Endothelial cell of umbilical vein (primary cell): ENCODE measurements at regions not wholly inside any gene's neighbourhood (a gene's known extent, or its start where the extent isn't known, plus 50 kb on each side); places are given as distances from the start of the nearest gene placed in this dataset.
A peak's percentile ranks its signal among the peaks of the same experiment; 100 is the strongest.

Experiments
- BruUV-seq: library from RNA; stranded (reverse); fragments of 400-500 nt; replicated peaks from 2 replicates; lab custom pipeline; 2021; lab: Mats Ljungman, UMichigan
- CTCF ChIA-PET: fragments of 300-600, 350-600 bp; sonication (Branson Sonifier 250); formaldehyde crosslinking; loops from one replicate; lab custom pipeline; 2021; ENCODE audit warnings: antibody characterized with exemption, inconsistent platforms; lab: Charles Lee
- POLR2A ChIA-PET: fragments of 300-600, 350-600 bp; sonication (Branson Sonifier 250); formaldehyde crosslinking; loops from one replicate; lab custom pipeline; 2021; ENCODE audit warnings: antibody characterized with exemption, inconsistent platforms; lab: Charles Lee
- DNase-seq: peaks from one replicate; pipeline ENCODE4 v3.0.0-alpha.2; 2011; ENCODE audit warnings: low read depth, low spot score
- FAIRE-seq: peaks from 2 replicates; lab custom pipeline; 2011; peaks lifted over from hg19 to GRCh38; lab: Jason Lieb, UNC
- H2AFZ ChIP-seq: 2 replicates; pipeline ENCODE4 v1.6.0; 2012; ENCODE audit warnings: low read depth, low read length, control low read depth, inconsistent platforms
- H3K27ac ChIP-seq: 2 replicates; pipeline ENCODE4 v1.5.1; 2011; ENCODE audit warnings: low read depth, mild to moderate bottlenecking, control low read depth, low read length, moderate library complexity; ENCODE audit not compliant: insufficient read depth
- H3K27me3 ChIP-seq, 2 experiments: 2 replicates each; pipeline versions ENCODE4 v1.6.0 to v1.6.1; 2011; ENCODE audit warnings: low read length in 2 of 2, mixed read lengths in 1 of 2; ENCODE audit not compliant: control insufficient read depth in 2 of 2, insufficient read depth in 2 of 2
- H3K36me3 ChIP-seq, 2 experiments: 2 replicates in 1 of 2; 3 replicates in 1 of 2; pipeline ENCODE4 v1.5.1; 2011; ENCODE audit warnings: low read length in 2 of 2, mild to moderate bottlenecking in 1 of 2, moderate library complexity in 1 of 2; ENCODE audit not compliant: control insufficient read depth in 2 of 2, insufficient read depth in 2 of 2; ENCODE audit errors: extremely low read depth in 1 of 2
- H3K4me1 ChIP-seq: 3 replicates; pipeline ENCODE4 v1.5.1; 2011; ENCODE audit warnings: mild to moderate bottlenecking, low read length; ENCODE audit not compliant: control insufficient read depth, insufficient read depth; ENCODE audit errors: extremely low read depth
- H3K4me2 ChIP-seq: 2 replicates; pipeline ENCODE4 v1.6.1; 2011; ENCODE audit warnings: low read length, control low read depth, mixed read lengths; ENCODE audit not compliant: insufficient read depth
- H3K4me3 ChIP-seq, 3 experiments: fragments of 200-600 bp in 1 of 3; sonication (generic), shearing (Covaris generic) in 1 of 3; replicated peaks in 1 of 3; 2 replicates each; pipeline ENCODE4 v1.5.1; 2011 to 2016; ENCODE audit warnings: control low read depth in 3 of 3, low read length in 3 of 3, mild to moderate bottlenecking in 2 of 3, inconsistent platforms in 1 of 3, low read depth in 1 of 3, moderate library complexity in 1 of 3; ENCODE audit not compliant: insufficient read depth in 1 of 3
- H3K79me2 ChIP-seq: 2 replicates; pipeline ENCODE4 v1.6.0; 2012; ENCODE audit warnings: low read length, inconsistent platforms; ENCODE audit not compliant: control insufficient read depth, insufficient read depth
- H3K9ac ChIP-seq: replicated peaks from 2 replicates; pipeline ENCODE3; 2011; ENCODE audit warnings: low read length, control low read depth; ENCODE audit not compliant: insufficient read depth; ENCODE audit errors: extremely low read depth
- H3K9me1 ChIP-seq: replicated peaks from 3 replicates; pipeline ENCODE4 v1.6.0; 2011; ENCODE audit warnings: mild to moderate bottlenecking, low read length; ENCODE audit not compliant: control insufficient read depth, insufficient read depth; ENCODE audit errors: extremely low read depth
- H3K9me3 ChIP-seq: replicated peaks from 2 replicates; pipeline ENCODE4 v1.5.1; 2012; ENCODE audit warnings: low read length, inconsistent platforms; ENCODE audit not compliant: control insufficient read depth, insufficient read depth
- H4K20me1 ChIP-seq: replicated peaks from 2 replicates; pipeline ENCODE3; 2011; ENCODE audit warnings: mild to moderate bottlenecking, low read length; ENCODE audit not compliant: control insufficient read depth, insufficient read depth; ENCODE audit errors: extremely low read depth
- EZH2 ChIP-seq: IDR thresholded peaks from 2 replicates; pipeline ENCODE4 v1.6.1; 2012; ENCODE audit warnings: borderline replicate concordance, low read depth, mild to moderate bottlenecking, moderate library complexity, low read length, inconsistent platforms; ENCODE audit not compliant: severe bottlenecking
- FOS ChIP-seq: IDR thresholded peaks from 2 replicates; pipeline ENCODE4 v1.6.1; 2011; ENCODE audit warnings: mild to moderate bottlenecking, low read length, moderate library complexity, borderline replicate concordance; ENCODE audit not compliant: insufficient read depth
- GATA2 ChIP-seq: IDR thresholded peaks from 2 replicates; pipeline ENCODE4 v1.7.0; 2011; ENCODE audit warnings: low read depth, mild to moderate bottlenecking, moderate library complexity, mixed read lengths, low read length; ENCODE audit not compliant: insufficient read length, insufficient read depth
- JUN ChIP-seq: IDR thresholded peaks from 2 replicates; pipeline ENCODE4 v1.6.1; 2011; ENCODE audit warnings: borderline replicate concordance, low read depth; ENCODE audit not compliant: insufficient read length, insufficient read depth
- MYC ChIP-seq: IDR thresholded peaks from one replicate; pipeline ENCODE4 v1.6.1; 2011; ENCODE audit warnings: mild to moderate bottlenecking, low read depth, low read length
- POLR2A ChIP-seq: IDR thresholded peaks from 2 replicates; pipeline ENCODE4 v1.6.1; 2012; ENCODE audit warnings: low read depth, mild to moderate bottlenecking, control low read depth, low read length
- POLR2AphosphoS5 ChIP-seq: IDR thresholded peaks from 2 replicates; pipeline ENCODE4 v1.6.1; 2012; ENCODE audit warnings: low read depth, mild to moderate bottlenecking, control low read depth, low read length, moderate library complexity; ENCODE audit not compliant: insufficient read depth
- dilution Hi-C: fragments of 300-500 bp; cut with MboI; formaldehyde crosslinking; loops from one replicate; pipeline ENCODE4 v1.15.0; 2019; ENCODE audit warnings: low sequenced_read_pairs; ENCODE audit not compliant: extremely low pct_ligation_motif_present
- intact Hi-C: fragments of 100-400 bp; cut with micrococcal nuclease; formaldehyde crosslinking; loops from one replicate; pipeline ENCODE4 v1.10.0; 2022
- TF ChIP-seq, protein P1 (sequence below): IDR thresholded peaks from 2 replicates; pipeline ENCODE4 v1.6.1; 2011; ENCODE audit not compliant: insufficient read depth, insufficient read length
- TF ChIP-seq, protein P2 (sequence below), 2 donors: IDR thresholded peaks; 1 replicate in 1 of 2; 2 replicates in 1 of 2; pipeline ENCODE4 v1.5.1; 2011; ENCODE audit warnings: low read length in 2 of 2, mild to moderate bottlenecking in 2 of 2, moderate library complexity in 2 of 2, control low read depth in 1 of 2, inconsistent platforms in 1 of 2, low read depth in 1 of 2; ENCODE audit not compliant: insufficient read depth in 1 of 2; ENCODE audit errors: extremely low read depth in 1 of 2

DNA sequence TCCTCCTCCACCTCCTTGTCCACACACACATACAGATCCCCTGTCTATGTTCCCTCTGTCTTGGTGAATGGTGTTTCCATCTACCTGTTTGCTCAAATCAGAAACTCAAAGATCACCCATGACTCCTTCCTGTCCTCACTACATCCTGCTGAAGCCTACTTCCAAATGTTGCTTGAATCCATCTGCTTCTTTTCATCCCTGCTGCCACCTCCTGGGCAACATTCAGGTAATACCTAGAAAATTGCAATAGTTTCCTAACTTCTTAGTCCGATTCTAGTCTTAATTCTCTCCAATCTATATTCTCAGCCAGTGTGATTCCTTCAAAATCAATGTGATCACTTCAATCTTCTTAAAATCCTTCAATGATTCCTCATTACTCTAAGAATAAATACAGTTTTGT, 155.5 kb upstream of the STARD13 start:
- no peak overlapping the region for H3K27ac ChIP-seq
- no peak for FAIRE-seq
- H3K9ac ChIP-seq: no peak overlapping the region
- dilution Hi-C loops (no loop called here), intact Hi-C loops (loop anchor here (5.0 kb wide), 1 partner anchor 214 kb away; no protein-coding TSS in a partner anchor)
- peak; percentile 12 for DNase-seq
- H4K20me1 ChIP-seq: no peaks in the 10 kb centered on the region
- no peak overlapping the region for H3K4me3 ChIP-seq
- H3K27me3 ChIP-seq: no peaks in the 10 kb centered on the region
- no peak overlapping the region for H3K4me2 ChIP-seq
- POLR2A ChIA-PET: no interaction called here
- H3K9me1 ChIP-seq: no peaks in the 10 kb centered on the region
- H2AFZ ChIP-seq: peak overlapping the region; percentile 56
- BruUV-seq: no TSS peak
- H3K36me3 ChIP-seq: no peaks in the 10 kb centered on the region
- no peaks in the 10 kb centered on the region for H3K4me1 ChIP-seq
- H3K9me3 ChIP-seq: no peaks in the 10 kb centered on the region
- no peaks in the 10 kb centered on the region for H3K79me2 ChIP-seq
- CTCF ChIA-PET: no interaction called here
- TF ChIP-seq POLR2A: no peak
- TF ChIP-seq JUN: no peak
- no peak for TF ChIP-seq POLR2AphosphoS5
- TF ChIP-seq GATA2: no peak
- TF ChIP-seq MYC: no peak
- no peak for TF ChIP-seq FOS
- TF ChIP-seq, protein P1, sequence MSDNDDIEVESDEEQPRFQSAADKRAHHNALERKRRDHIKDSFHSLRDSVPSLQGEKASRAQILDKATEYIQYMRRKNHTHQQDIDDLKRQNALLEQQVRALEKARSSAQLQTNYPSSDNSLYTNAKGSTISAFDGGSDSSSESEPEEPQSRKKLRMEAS: no peak
- no peak for TF ChIP-seq EZH2
- TF ChIP-seq, protein P2, sequence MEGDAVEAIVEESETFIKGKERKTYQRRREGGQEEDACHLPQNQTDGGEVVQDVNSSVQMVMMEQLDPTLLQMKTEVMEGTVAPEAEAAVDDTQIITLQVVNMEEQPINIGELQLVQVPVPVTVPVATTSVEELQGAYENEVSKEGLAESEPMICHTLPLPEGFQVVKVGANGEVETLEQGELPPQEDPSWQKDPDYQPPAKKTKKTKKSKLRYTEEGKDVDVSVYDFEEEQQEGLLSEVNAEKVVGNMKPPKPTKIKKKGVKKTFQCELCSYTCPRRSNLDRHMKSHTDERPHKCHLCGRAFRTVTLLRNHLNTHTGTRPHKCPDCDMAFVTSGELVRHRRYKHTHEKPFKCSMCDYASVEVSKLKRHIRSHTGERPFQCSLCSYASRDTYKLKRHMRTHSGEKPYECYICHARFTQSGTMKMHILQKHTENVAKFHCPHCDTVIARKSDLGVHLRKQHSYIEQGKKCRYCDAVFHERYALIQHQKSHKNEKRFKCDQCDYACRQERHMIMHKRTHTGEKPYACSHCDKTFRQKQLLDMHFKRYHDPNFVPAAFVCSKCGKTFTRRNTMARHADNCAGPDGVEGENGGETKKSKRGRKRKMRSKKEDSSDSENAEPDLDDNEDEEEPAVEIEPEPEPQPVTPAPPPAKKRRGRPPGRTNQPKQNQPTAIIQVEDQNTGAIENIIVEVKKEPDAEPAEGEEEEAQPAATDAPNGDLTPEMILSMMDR (IDR thresholded peaks at IDR 0.05; ENCODE audit: extremely low read depth in 1 of 2, insufficient read depth in 1 of 2, low read depth in 1 of 2, low read length in 2 of 2): no peak
